Endothelial cell of umbilical vein (primary cell): ENCODE measurements at regions not wholly inside any gene's neighbourhood (a gene's known extent, or its start where the extent isn't known, plus 50 kb on each side); places are given as distances from the start of the nearest gene placed in this dataset.

Experiments
- BruUV-seq: library from RNA; stranded (reverse); fragments of 400-500 nt; replicated peaks from 2 replicates; lab custom pipeline; 2021; lab: Mats Ljungman, UMichigan
- CTCF ChIA-PET: fragments of 300-600, 350-600 bp; sonication (Branson Sonifier 250); formaldehyde crosslinking; loops from one replicate; lab custom pipeline; 2021; ENCODE audit warnings: antibody characterized with exemption, inconsistent platforms; lab: Charles Lee
- POLR2A ChIA-PET: fragments of 300-600, 350-600 bp; sonication (Branson Sonifier 250); formaldehyde crosslinking; loops from one replicate; lab custom pipeline; 2021; ENCODE audit warnings: antibody characterized with exemption, inconsistent platforms; lab: Charles Lee
- DNase-seq: peaks from one replicate; pipeline ENCODE4 v3.0.0-alpha.2; 2011; ENCODE audit warnings: low read depth, low spot score
- FAIRE-seq: peaks from 2 replicates; lab custom pipeline; 2011; peaks lifted over from hg19 to GRCh38; lab: Jason Lieb, UNC
- H2AFZ ChIP-seq: 2 replicates; pipeline ENCODE4 v1.6.0; 2012; ENCODE audit warnings: low read depth, low read length, control low read depth, inconsistent platforms
- H3K27ac ChIP-seq: 2 replicates; pipeline ENCODE4 v1.5.1; 2011; ENCODE audit warnings: low read depth, mild to moderate bottlenecking, control low read depth, low read length, moderate library complexity; ENCODE audit not compliant: insufficient read depth
- H3K27me3 ChIP-seq, 2 experiments: 2 replicates each; pipeline versions ENCODE4 v1.6.0 to v1.6.1; 2011; ENCODE audit warnings: low read length in 2 of 2, mixed read lengths in 1 of 2; ENCODE audit not compliant: control insufficient read depth in 2 of 2, insufficient read depth in 2 of 2
- H3K36me3 ChIP-seq, 2 experiments: 2 replicates in 1 of 2; 3 replicates in 1 of 2; pipeline ENCODE4 v1.5.1; 2011; ENCODE audit warnings: low read length in 2 of 2, mild to moderate bottlenecking in 1 of 2, moderate library complexity in 1 of 2; ENCODE audit not compliant: control insufficient read depth in 2 of 2, insufficient read depth in 2 of 2; ENCODE audit errors: extremely low read depth in 1 of 2
- H3K4me1 ChIP-seq: 3 replicates; pipeline ENCODE4 v1.5.1; 2011; ENCODE audit warnings: mild to moderate bottlenecking, low read length; ENCODE audit not compliant: control insufficient read depth, insufficient read depth; ENCODE audit errors: extremely low read depth
- H3K4me2 ChIP-seq: 2 replicates; pipeline ENCODE4 v1.6.1; 2011; ENCODE audit warnings: low read length, control low read depth, mixed read lengths; ENCODE audit not compliant: insufficient read depth
- H3K4me3 ChIP-seq, 3 experiments: fragments of 200-600 bp in 1 of 3; sonication (generic), shearing (Covaris generic) in 1 of 3; replicated peaks in 1 of 3; 2 replicates each; pipeline ENCODE4 v1.5.1; 2011 to 2016; ENCODE audit warnings: control low read depth in 3 of 3, low read length in 3 of 3, mild to moderate bottlenecking in 2 of 3, inconsistent platforms in 1 of 3, low read depth in 1 of 3, moderate library complexity in 1 of 3; ENCODE audit not compliant: insufficient read depth in 1 of 3
- H3K79me2 ChIP-seq: 2 replicates; pipeline ENCODE4 v1.6.0; 2012; ENCODE audit warnings: low read length, inconsistent platforms; ENCODE audit not compliant: control insufficient read depth, insufficient read depth
- H3K9ac ChIP-seq: replicated peaks from 2 replicates; pipeline ENCODE3; 2011; ENCODE audit warnings: low read length, control low read depth; ENCODE audit not compliant: insufficient read depth; ENCODE audit errors: extremely low read depth
- H3K9me1 ChIP-seq: replicated peaks from 3 replicates; pipeline ENCODE4 v1.6.0; 2011; ENCODE audit warnings: mild to moderate bottlenecking, low read length; ENCODE audit not compliant: control insufficient read depth, insufficient read depth; ENCODE audit errors: extremely low read depth
- H3K9me3 ChIP-seq: replicated peaks from 2 replicates; pipeline ENCODE4 v1.5.1; 2012; ENCODE audit warnings: low read length, inconsistent platforms; ENCODE audit not compliant: control insufficient read depth, insufficient read depth
- H4K20me1 ChIP-seq: replicated peaks from 2 replicates; pipeline ENCODE3; 2011; ENCODE audit warnings: mild to moderate bottlenecking, low read length; ENCODE audit not compliant: control insufficient read depth, insufficient read depth; ENCODE audit errors: extremely low read depth
- EZH2 ChIP-seq: IDR thresholded peaks from 2 replicates; pipeline ENCODE4 v1.6.1; 2012; ENCODE audit warnings: borderline replicate concordance, low read depth, mild to moderate bottlenecking, moderate library complexity, low read length, inconsistent platforms; ENCODE audit not compliant: severe bottlenecking
- FOS ChIP-seq: IDR thresholded peaks from 2 replicates; pipeline ENCODE4 v1.6.1; 2011; ENCODE audit warnings: mild to moderate bottlenecking, low read length, moderate library complexity, borderline replicate concordance; ENCODE audit not compliant: insufficient read depth
- GATA2 ChIP-seq: IDR thresholded peaks from 2 replicates; pipeline ENCODE4 v1.7.0; 2011; ENCODE audit warnings: low read depth, mild to moderate bottlenecking, moderate library complexity, mixed read lengths, low read length; ENCODE audit not compliant: insufficient read length, insufficient read depth
- JUN ChIP-seq: IDR thresholded peaks from 2 replicates; pipeline ENCODE4 v1.6.1; 2011; ENCODE audit warnings: borderline replicate concordance, low read depth; ENCODE audit not compliant: insufficient read length, insufficient read depth
- MYC ChIP-seq: IDR thresholded peaks from one replicate; pipeline ENCODE4 v1.6.1; 2011; ENCODE audit warnings: mild to moderate bottlenecking, low read depth, low read length
- POLR2A ChIP-seq: IDR thresholded peaks from 2 replicates; pipeline ENCODE4 v1.6.1; 2012; ENCODE audit warnings: low read depth, mild to moderate bottlenecking, control low read depth, low read length
- POLR2AphosphoS5 ChIP-seq: IDR thresholded peaks from 2 replicates; pipeline ENCODE4 v1.6.1; 2012; ENCODE audit warnings: low read depth, mild to moderate bottlenecking, control low read depth, low read length, moderate library complexity; ENCODE audit not compliant: insufficient read depth
- dilution Hi-C: fragments of 300-500 bp; cut with MboI; formaldehyde crosslinking; loops from one replicate; pipeline ENCODE4 v1.15.0; 2019; ENCODE audit warnings: low sequenced_read_pairs; ENCODE audit not compliant: extremely low pct_ligation_motif_present
- intact Hi-C: fragments of 100-400 bp; cut with micrococcal nuclease; formaldehyde crosslinking; loops from one replicate; pipeline ENCODE4 v1.10.0; 2022
- TF ChIP-seq, protein P1 (sequence below), 2 donors: IDR thresholded peaks; 1 replicate in 1 of 2; 2 replicates in 1 of 2; pipeline ENCODE4 v1.5.1; 2011; ENCODE audit warnings: low read length in 2 of 2, mild to moderate bottlenecking in 2 of 2, moderate library complexity in 2 of 2, control low read depth in 1 of 2, inconsistent platforms in 1 of 2, low read depth in 1 of 2; ENCODE audit not compliant: insufficient read depth in 1 of 2; ENCODE audit errors: extremely low read depth in 1 of 2
- TF ChIP-seq, protein P2 (sequence below): IDR thresholded peaks from 2 replicates; pipeline ENCODE4 v1.6.1; 2011; ENCODE audit not compliant: insufficient read depth, insufficient read length

DNA sequence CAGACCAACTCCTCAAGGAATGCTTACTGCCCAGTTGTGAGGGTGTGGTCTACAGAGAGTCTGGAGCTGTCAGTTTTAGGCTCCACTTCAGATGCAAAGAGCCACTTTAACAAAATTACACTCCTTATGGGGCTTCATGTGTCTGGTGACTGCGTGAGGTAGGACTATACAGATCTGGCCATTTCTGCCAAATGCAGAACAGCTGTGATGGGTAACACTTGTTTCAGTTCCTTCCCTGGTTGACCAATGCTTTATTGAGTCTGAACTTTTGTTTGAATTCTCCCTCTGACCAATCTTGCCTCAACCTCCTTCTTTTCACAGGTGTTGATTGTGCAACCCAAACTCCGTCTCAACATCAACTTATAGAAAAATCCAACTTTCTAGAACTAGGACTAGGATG is 181.2 kb downstream of the OMA1 start:
- Histone ChIP-seq H3K9me1 (no peaks in the 10 kb centered on the region), H3K4me3 (no peak overlapping the region), H3K27ac (no peak overlapping the region), H3K79me2 (no peaks in the 10 kb centered on the region), H2AFZ (no peak overlapping the region), H3K27me3 (peaks cover 0 to under 1% of the 10 kb centered on the region in 2 experiments), H3K36me3 (no peaks in the 10 kb centered on the region), H3K4me2 (no peak overlapping the region), H3K4me1 (no peaks in the 10 kb centered on the region), H3K9me3 (no peaks in the 10 kb centered on the region), H4K20me1 (no peaks in the 10 kb centered on the region), H3K9ac (no peak overlapping the region)
- BruUV-seq: no TSS peak
- intact Hi-C loops (no loop called here), dilution Hi-C loops (no loop called here)
- ChIA-PET POLR2A (no interaction called here), CTCF (no interaction called here)
- no peak for TF ChIP-seq POLR2AphosphoS5
- TF ChIP-seq MYC: no peak
- TF ChIP-seq, protein P1, sequence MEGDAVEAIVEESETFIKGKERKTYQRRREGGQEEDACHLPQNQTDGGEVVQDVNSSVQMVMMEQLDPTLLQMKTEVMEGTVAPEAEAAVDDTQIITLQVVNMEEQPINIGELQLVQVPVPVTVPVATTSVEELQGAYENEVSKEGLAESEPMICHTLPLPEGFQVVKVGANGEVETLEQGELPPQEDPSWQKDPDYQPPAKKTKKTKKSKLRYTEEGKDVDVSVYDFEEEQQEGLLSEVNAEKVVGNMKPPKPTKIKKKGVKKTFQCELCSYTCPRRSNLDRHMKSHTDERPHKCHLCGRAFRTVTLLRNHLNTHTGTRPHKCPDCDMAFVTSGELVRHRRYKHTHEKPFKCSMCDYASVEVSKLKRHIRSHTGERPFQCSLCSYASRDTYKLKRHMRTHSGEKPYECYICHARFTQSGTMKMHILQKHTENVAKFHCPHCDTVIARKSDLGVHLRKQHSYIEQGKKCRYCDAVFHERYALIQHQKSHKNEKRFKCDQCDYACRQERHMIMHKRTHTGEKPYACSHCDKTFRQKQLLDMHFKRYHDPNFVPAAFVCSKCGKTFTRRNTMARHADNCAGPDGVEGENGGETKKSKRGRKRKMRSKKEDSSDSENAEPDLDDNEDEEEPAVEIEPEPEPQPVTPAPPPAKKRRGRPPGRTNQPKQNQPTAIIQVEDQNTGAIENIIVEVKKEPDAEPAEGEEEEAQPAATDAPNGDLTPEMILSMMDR (IDR thresholded peaks at IDR 0.05; ENCODE audit: extremely low read depth in 1 of 2, insufficient read depth in 1 of 2, low read depth in 1 of 2, low read length in 2 of 2): no peak
- TF ChIP-seq, protein P2, sequence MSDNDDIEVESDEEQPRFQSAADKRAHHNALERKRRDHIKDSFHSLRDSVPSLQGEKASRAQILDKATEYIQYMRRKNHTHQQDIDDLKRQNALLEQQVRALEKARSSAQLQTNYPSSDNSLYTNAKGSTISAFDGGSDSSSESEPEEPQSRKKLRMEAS: no peak
- TF ChIP-seq POLR2A: no peak
- TF ChIP-seq GATA2: no peak
- TF ChIP-seq EZH2: no peak
- TF ChIP-seq FOS: no peak
- TF ChIP-seq JUN: no peak
- FAIRE-seq (no peak), DNase-seq (no peak)
